Endothelial cell (in vitro differentiated cells): ENCODE measurements at regions not wholly inside any gene's neighbourhood (a gene's known extent, or its start where the extent isn't known, plus 50 kb on each side); places are given as distances from the start of the nearest gene placed in this dataset.

ENCODE experiments used
- DNase-seq: peaks from one replicate; pipeline ENCODE4 v3.0.0; 2021; ENCODE audit warnings: low spot score
- H3K27ac Mint-ChIP-seq: one replicate; pipeline ENCODE4 v1.8.0; 2021; ENCODE audit warnings: mixed read lengths, inconsistent platforms; ENCODE audit not compliant: unreplicated experiment
- H3K27me3 Mint-ChIP-seq: one replicate; pipeline ENCODE4 v1.8.0; 2021; ENCODE audit warnings: mild to moderate bottlenecking, moderate library complexity, mixed read lengths, inconsistent platforms; ENCODE audit not compliant: unreplicated experiment
- H3K36me3 Mint-ChIP-seq: one replicate; pipeline ENCODE4 v1.8.0; 2021; ENCODE audit warnings: mild to moderate bottlenecking, low read depth, mixed read lengths, inconsistent platforms; ENCODE audit not compliant: unreplicated experiment
- H3K4me1 Mint-ChIP-seq: one replicate; pipeline ENCODE4 v1.8.0; 2021; ENCODE audit warnings: mild to moderate bottlenecking, mixed read lengths, inconsistent platforms; ENCODE audit not compliant: unreplicated experiment
- H3K4me3 Mint-ChIP-seq: one replicate; pipeline ENCODE4 v1.8.0; 2021; ENCODE audit warnings: mild to moderate bottlenecking, mixed read lengths, inconsistent platforms; ENCODE audit not compliant: unreplicated experiment
- H3K9me3 Mint-ChIP-seq: one replicate; pipeline ENCODE4 v1.8.0; 2021; ENCODE audit warnings: mixed read lengths, inconsistent platforms; ENCODE audit not compliant: unreplicated experiment
- CTCF ChIP-seq: fragments of 200-600 bp; sonication (generic); IDR thresholded peaks from one replicate; pipeline ENCODE4 v1.5.0; 2021; ENCODE audit warnings: antibody characterized with exemption; ENCODE audit not compliant: unreplicated experiment

- no peaks in the 10 kb centered on the region for H3K27me3 Mint-ChIP-seq
- no peak overlapping the region for H3K27ac Mint-ChIP-seq
- H3K9me3 Mint-ChIP-seq, result no peaks in the 10 kb centered on the region
- H3K4me3 Mint-ChIP-seq, result no peak overlapping the region
- no peaks in the 10 kb centered on the region for H3K36me3 Mint-ChIP-seq
- no peaks in the 10 kb centered on the region for H3K4me1 Mint-ChIP-seq
- no peak for DNase-seq
- no peak for TF ChIP-seq CTCF
These were observed 183.2 kb upstream of the DACH1 start for GRCh38 chr13:72050251-72050650.

GRCh38 chr13:72043366-72043765, 176.4 kb upstream of the DACH1 start:
- no peak overlapping the region for H3K4me3 Mint-ChIP-seq
- no peak for DNase-seq
- TF ChIP-seq CTCF, result no peak
- H3K9me3 Mint-ChIP-seq, result no peaks in the 10 kb centered on the region
- no peaks in the 10 kb centered on the region for H3K36me3 Mint-ChIP-seq
- no peak overlapping the region for H3K27ac Mint-ChIP-seq
- H3K4me1 Mint-ChIP-seq, result no peaks in the 10 kb centered on the region
- no peaks in the 10 kb centered on the region for H3K27me3 Mint-ChIP-seq

GRCh38 chr13:72041165-72041564, 174.2 kb upstream of the DACH1 start:
- H3K4me1 Mint-ChIP-seq, result no peaks in the 10 kb centered on the region
- H3K27me3 Mint-ChIP-seq, result no peaks in the 10 kb centered on the region
- no peak for TF ChIP-seq CTCF
- DNase-seq, result no peak
- H3K27ac Mint-ChIP-seq, result no peak overlapping the region
- H3K36me3 Mint-ChIP-seq, result no peaks in the 10 kb centered on the region
- no peak overlapping the region for H3K4me3 Mint-ChIP-seq
- H3K9me3 Mint-ChIP-seq, result no peaks in the 10 kb centered on the region

GRCh38 chr13:72039126-72039525, 172.1 kb upstream of the DACH1 start:
- Mint-ChIP-seq H3K4me3 (no peak overlapping the region), H3K27me3 (no peaks in the 10 kb centered on the region), H3K27ac (no peak overlapping the region), H3K4me1 (no peaks in the 10 kb centered on the region), H3K36me3 (no peaks in the 10 kb centered on the region), H3K9me3 (no peaks in the 10 kb centered on the region)
- TF ChIP-seq CTCF, result no peak
- no peak for DNase-seq

- H3K4me3 Mint-ChIP-seq, result no peak overlapping the region
- no peak overlapping the region for H3K27ac Mint-ChIP-seq
- TF ChIP-seq CTCF, result no peak
- no peak for DNase-seq
- H3K27me3 Mint-ChIP-seq, result no peaks in the 10 kb centered on the region
- H3K9me3 Mint-ChIP-seq, result peaks cover 5% of the 10 kb centered on the region
- H3K4me1 Mint-ChIP-seq, result no peaks in the 10 kb centered on the region
- H3K36me3 Mint-ChIP-seq, result no peaks in the 10 kb centered on the region
These were observed 163.0 kb upstream of the DACH1 start for GRCh38 chr13:72029981-72030380.
